HG02571 (cell line): ENCODE measurements at regions not wholly inside any gene's neighbourhood (a gene's known extent, or its start where the extent isn't known, plus 50 kb on each side); places are given as distances from the start of the nearest gene placed in this dataset.

Experiments
- ATAC-seq: cut with Tn5 transposase; IDR thresholded peaks from one replicate; pipeline ENCODE4 v1.9.1; 2021; ENCODE audit warnings: mild to moderate bottlenecking, moderate library complexity; ENCODE audit not compliant: unreplicated experiment

DNA sequence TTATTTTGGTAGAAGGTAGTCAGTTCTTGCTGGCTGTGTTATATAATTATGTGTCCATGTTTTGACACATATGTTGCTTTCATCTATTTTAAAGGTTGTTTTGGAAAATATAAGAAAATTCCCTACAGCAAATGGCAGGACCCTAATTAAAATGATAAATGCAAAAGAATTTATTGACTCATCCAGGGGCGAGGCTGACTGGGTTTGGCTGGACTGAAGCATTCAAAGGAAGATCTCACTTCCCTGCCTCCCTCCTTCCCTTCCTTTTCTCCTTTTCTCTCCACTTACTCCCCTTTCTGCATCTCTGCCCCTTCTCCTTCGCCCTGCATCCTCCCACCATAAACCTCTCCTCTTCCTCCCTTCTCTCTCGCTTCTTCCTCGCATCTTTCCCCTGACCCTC, 129.6 kb downstream of the SNAPC1 start:
- no peak for ATAC-seq

GRCh38 chr14:61893371-61893940, 131.2 kb downstream of the SNAPC1 start:
- no peak for ATAC-seq

DNA sequence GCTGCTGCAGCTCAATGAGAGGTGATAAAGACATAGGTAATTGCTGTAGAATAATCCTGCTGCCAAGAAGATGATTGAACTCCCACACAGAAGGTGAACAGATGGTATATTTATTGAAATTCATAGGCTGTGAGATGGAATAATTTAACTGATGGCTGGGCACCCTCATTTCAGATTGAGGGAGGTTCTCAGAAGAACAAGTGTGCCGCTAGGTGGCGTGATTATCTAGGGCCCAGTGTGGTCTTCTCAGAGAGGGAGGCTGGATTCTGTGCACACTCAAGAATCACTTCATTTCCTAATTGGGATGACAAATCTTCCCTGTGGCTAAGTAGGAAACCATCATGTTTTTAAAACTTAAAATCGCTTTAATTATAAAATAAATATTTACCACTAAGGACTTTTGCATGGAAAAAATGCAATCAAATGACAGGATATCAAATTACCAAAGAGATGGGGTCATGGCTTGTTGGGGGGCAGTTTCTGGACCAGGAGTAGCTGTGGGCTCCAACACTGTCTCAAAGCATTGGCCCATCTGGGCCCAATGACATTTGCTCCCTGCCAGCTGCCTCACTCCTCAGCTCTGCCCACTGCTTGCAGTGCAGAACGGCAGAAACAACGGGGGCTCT, 132.3 kb downstream of the SNAPC1 start:
- ATAC-seq: no peak

GRCh38 chr14:61897300-61897699, 135.1 kb downstream of the SNAPC1 start:
- ATAC-seq: no peak

- no peak for ATAC-seq
Observed at GRCh38 chr14:61898568-61898967, 136.3 kb downstream of the SNAPC1 start.

GRCh38 chr14:61899497-61899896, 137.3 kb downstream of the SNAPC1 start:
- ATAC-seq: no peak

- ATAC-seq: no peak
Observed at GRCh38 chr14:61904946-61905345, 142.7 kb downstream of the SNAPC1 start.

DNA sequence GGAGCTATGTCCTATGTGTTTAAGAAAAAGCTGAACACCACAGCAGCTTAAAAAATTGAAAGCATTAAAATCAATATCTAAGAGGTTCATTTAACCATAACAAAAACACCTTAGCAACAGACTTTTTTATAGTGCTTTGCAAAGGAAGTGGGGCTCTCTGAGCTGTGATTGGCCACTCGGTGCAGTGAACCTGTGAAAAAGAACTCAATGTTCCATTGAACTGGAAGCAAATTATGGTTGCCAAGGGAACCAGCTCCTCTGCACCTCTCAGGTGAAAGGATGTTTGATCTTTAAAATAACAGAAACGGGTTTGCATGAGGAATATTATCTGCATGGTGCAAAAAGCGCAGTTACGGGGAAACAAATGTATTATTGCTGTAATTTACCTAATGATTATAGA, 149.4 kb downstream of the SNAPC1 start:
- no peak for ATAC-seq

- no peak for ATAC-seq
Observed at GRCh38 chr14:61918998-61919397, 156.8 kb downstream of the SNAPC1 start.

GRCh38 chr14:61923348-61923747, 161.1 kb downstream of the SNAPC1 start:
- ATAC-seq: no peak

- no peak for ATAC-seq
Observed at GRCh38 chr14:61925043-61925442, 162.8 kb downstream of the SNAPC1 start.

DNA sequence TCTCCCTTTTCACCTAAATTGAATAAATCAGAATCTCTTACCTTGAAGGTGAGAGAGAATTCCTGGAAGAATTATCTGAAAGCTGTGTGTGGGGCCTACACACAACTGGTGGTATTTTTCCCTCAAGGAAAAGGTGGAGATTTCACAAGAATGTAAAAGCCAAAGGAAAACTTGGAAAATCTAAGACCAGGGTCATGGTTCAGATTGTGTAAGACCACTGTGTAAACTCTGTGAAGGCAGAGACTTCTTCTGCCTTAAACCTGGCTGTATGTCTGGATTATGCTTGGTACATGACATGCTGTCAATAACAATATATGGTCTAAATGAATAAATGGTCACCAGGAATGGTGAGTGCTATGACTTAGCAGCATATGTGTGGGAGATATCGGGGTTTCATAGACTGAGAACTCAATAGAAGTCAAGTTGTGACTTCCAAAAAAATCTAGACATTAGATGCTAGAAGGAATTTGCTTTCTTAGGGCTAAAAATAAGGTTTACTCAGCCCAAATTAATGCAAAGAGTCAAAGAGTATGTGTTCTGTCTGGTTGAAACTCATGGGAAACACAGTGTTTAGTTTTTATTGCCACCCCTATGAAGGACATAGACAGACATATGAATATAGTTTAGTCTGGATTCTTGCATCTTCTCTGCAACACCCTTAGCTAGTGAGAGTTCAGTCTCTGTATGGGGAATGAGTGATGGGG, 163.7 kb downstream of the SNAPC1 start:
- ATAC-seq: no peak

- no peak for ATAC-seq
Observed at GRCh38 chr14:61927060-61927459, 164.8 kb downstream of the SNAPC1 start.

- no peak for ATAC-seq
Observed at GRCh38 chr14:61927520-61927919, 165.3 kb downstream of the SNAPC1 start.

DNA sequence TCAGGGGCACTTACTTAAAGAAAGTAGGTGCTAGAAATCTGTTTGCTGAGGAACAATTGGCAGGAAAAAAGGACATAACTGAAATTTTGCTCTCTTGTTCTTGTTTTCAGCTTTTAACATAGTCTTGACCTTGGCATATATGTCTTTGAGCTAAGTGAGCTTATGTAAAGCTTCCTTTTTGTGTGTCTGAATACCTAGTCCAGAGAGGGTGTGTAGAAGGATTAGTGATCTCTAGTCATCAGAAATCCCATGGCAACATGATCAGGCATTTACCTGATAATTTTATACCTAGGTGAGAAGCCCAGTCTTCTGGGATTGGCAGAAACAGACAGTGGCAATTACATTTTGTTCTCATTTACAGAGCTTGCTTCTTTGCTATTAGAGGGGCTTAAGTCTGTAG, 166.1 kb downstream of the SNAPC1 start:
- no peak for ATAC-seq

DNA sequence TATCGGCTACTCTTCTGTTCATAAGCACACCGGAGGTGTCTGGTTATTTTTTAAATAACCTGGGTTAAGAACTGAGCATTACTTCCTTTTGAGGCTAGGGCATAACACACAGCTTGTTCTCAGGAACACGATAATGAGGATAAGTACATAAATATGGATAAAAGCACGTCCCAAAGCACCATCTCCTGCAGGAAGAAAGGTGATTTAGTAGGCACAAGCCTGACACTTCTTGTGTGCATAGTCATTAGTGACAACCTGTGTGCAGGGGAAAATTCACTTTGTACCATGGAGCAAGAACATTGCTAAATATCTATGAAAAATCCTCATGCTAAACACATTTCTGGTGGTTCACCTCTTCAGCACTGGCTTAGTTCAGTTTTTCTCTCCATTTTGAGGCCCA, 166.5 kb downstream of the SNAPC1 start:
- no peak for ATAC-seq

DNA sequence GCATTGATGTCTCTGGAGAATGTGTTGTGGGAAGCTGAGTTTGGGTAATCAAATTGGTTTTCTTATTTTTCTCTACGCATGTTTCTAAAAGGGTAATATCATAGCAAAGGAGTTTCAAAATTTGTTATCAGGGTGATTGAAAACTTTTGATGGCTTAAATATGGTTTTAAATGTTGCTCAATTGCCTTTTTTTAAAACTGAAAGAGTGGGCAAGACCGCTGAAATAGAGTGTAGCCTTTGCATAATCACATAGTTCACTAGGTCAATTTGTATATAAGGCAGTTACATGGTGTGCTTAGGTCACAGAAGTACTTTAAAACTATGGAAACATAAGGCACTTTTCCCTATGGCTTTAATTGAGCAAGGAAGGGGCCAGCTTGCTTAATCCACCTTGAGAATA, 167.4 kb downstream of the SNAPC1 start:
- ATAC-seq: no peak

- ATAC-seq: no peak
Observed at GRCh38 chr14:61930101-61930857, 168.1 kb downstream of the SNAPC1 start.

GRCh38 chr14:61932974-61933373, 170.8 kb downstream of the SNAPC1 start:
- ATAC-seq: no peak

- no peak for ATAC-seq
Observed at GRCh38 chr14:61934385-61934784, 172.2 kb downstream of the SNAPC1 start.

- ATAC-seq: no peak
Observed at GRCh38 chr14:61939776-61940175, 177.6 kb downstream of the SNAPC1 start.
